ENCODE measurements at regions not wholly inside any gene's neighbourhood (a gene's known extent, or its start where the extent isn't known, plus 50 kb on each side); places are given as distances from the start of the nearest gene placed in this dataset.

DNA sequence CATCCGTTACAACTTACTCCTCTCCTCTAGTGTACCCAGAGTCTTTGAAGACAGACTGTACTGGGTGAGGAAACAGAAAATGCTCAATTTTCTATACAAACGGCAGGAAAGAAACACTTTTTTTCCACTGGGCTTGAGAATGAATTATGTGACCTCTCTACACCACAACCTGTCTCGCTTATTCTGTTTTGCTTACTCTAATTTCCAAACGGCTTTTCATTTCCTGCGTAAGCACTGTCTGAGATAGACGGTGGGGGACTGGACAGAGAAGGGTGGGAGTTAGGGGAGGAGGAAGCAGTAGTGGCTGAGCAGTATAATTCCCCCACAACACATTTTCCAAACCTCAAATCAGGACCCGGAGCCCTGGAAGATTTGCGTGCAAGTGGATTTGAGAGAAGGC lies 191.4 kb upstream of the SDK2 start:
- no peaks in the 10 kb centered on the region for H3K27me3 ChIP-seq (ENCODE audit: control insufficient read depth, insufficient read depth, low read length)
- H3K36me3 ChIP-seq (ENCODE audit: control insufficient read depth, insufficient read depth, low read length), result no peaks in the 10 kb centered on the region

DNA sequence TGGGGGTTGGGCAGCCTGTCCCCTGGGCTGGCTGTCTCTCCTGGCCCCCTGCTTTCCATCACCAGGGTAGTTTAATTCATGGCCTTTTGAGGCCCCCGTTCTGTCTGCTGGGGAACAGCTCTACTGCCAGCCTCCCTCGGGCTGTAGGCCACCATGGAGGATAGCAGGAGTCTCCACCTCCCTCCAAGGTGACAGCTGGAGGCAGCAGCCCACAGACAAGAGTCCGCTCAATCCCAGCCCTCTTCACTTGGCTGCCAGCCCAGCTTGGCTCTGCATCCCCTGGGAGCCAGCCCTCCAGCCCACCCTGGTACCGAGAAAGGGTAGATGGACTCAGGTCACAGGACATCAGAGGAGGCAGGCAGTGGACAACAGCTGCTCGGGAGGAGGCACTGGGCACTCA lies 194.6 kb upstream of the SDK2 start:
- H3K36me3 ChIP-seq (ENCODE audit: control insufficient read depth, insufficient read depth, low read length), result no peaks in the 10 kb centered on the region
- TF ChIP-seq, protein P1, sequence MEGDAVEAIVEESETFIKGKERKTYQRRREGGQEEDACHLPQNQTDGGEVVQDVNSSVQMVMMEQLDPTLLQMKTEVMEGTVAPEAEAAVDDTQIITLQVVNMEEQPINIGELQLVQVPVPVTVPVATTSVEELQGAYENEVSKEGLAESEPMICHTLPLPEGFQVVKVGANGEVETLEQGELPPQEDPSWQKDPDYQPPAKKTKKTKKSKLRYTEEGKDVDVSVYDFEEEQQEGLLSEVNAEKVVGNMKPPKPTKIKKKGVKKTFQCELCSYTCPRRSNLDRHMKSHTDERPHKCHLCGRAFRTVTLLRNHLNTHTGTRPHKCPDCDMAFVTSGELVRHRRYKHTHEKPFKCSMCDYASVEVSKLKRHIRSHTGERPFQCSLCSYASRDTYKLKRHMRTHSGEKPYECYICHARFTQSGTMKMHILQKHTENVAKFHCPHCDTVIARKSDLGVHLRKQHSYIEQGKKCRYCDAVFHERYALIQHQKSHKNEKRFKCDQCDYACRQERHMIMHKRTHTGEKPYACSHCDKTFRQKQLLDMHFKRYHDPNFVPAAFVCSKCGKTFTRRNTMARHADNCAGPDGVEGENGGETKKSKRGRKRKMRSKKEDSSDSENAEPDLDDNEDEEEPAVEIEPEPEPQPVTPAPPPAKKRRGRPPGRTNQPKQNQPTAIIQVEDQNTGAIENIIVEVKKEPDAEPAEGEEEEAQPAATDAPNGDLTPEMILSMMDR (IDR thresholded peaks at IDR 0.05; ENCODE audit: insufficient read depth, low read depth, low read length), result no peak
- POLR2A ChIA-PET, result no interaction called here
- CTCF ChIA-PET, result no interaction called here
- no peak for DNase-seq (ENCODE audit: low read depth)
- no peak overlapping the region for H3K4me3 ChIP-seq (ENCODE audit: low read depth, low read length)
- H3K27me3 ChIP-seq (ENCODE audit: control insufficient read depth, insufficient read depth, low read length), result no peaks in the 10 kb centered on the region; the same call in 1 of the 2 replicates

More for the DNA sequence above, 191.4 kb upstream of the SDK2 start:
- ChIA-PET POLR2A (no interaction called here), CTCF (no interaction called here)
- H3K4me3 ChIP-seq (ENCODE audit: low read depth, low read length), result no peak overlapping the region
- TF ChIP-seq, protein P1 (IDR thresholded peaks at IDR 0.05; ENCODE audit: insufficient read depth, low read depth, low read length), result no peak
- no peak for DNase-seq (ENCODE audit: low read depth)

DNA sequence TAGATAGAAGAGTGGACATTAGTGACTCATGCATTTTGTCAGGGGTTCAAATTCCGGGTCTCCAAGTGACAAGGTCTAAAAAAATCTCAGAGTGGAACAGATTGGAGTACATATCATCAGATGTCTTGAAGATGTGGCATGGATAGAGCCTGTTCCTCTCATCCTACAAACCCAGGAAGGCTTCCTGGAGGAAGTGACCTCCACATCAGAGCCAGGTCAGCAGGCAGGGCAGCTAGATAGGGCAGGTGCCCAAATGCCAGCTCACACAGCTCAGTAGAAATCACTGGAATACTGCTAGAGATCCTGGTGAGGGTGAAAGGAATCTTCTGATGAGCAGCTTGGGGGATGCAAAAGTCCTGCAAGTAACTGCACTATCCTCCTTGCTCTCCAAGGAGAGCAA lies 196.6 kb upstream of the SDK2 start:
- CTCF ChIA-PET, result no interaction called here
- TF ChIP-seq, protein P1 (IDR thresholded peaks at IDR 0.05; ENCODE audit: insufficient read depth, low read depth, low read length), result no peak

DNA sequence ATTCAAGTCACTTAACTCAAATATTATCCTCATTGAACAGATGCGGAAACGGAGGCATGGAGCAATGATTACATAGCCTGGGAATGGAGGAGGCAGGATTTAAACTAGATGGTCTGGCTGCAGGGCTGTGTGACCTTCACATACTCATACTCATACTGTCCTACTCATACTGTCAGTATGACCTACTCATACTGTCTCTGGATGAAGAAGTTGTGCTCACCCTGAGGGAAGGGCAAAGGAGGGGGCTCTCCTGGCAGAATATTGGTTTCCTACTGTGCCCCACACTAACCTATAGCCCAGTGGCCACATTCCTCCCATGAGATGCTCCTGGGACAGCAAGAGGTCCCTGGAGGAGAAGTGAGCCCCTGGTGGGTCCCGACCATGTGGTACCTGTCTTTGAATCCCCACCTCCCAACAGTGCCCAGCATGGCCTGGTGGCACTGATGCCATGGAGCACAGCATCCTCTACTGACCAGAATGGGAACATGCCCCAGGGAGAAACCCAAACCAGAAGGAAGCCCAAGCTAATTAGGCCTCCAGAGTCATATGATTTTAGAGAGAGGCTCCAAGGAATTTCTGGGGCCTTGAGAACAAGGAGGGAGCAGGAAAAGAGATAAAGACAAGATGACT lies 197.3 kb upstream of the SDK2 start:
- Histone ChIP-seq H3K27me3 (ENCODE audit: control insufficient read depth, insufficient read depth, low read length) (no peaks in the 10 kb centered on the region; the same call in 1 of the 2 replicates), H3K36me3 (ENCODE audit: control insufficient read depth, insufficient read depth, low read length) (no peaks in the 10 kb centered on the region), H3K4me3 (ENCODE audit: low read depth, low read length) (no peak overlapping the region)
- POLR2A ChIA-PET, result interaction anchor here (0.5 kb wide), 1 partner anchor 470 kb away, joined by 3 read pairs; no protein-coding TSS in a partner anchor
- TF ChIP-seq, protein P1 (IDR thresholded peaks at IDR 0.05; ENCODE audit: insufficient read depth, low read depth, low read length), result no peak
- no peak for DNase-seq (ENCODE audit: low read depth)
- CTCF ChIA-PET, result no interaction called here

More for the DNA sequence above, 196.6 kb upstream of the SDK2 start:
- DNase-seq (ENCODE audit: low read depth), result no peak
- no peaks in the 10 kb centered on the region; the same call in 1 of the 2 replicates for H3K27me3 ChIP-seq (ENCODE audit: control insufficient read depth, insufficient read depth, low read length)
- H3K36me3 ChIP-seq (ENCODE audit: control insufficient read depth, insufficient read depth, low read length), result no peaks in the 10 kb centered on the region
- POLR2A ChIA-PET, result no interaction called here
- H3K4me3 ChIP-seq (ENCODE audit: low read depth, low read length), result no peak overlapping the region

DNA sequence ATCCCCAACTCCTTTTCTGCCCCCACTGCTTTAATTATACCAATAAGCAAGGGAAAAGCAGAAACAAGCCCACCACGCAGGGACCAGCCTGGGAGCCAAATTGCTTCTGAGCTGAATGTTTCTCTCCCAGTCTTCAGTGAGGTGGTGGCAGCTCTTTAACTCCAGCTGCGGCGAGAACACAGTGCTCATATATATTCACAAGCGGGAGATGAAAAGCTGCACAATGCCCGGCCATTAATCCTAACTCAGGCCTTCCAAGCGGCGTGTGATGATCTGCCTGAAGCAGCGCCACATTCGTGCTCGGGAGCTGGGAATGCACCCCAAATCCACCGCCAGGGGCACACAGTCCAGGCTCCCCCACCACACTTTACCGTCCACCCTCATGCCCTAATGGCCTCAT lies 203.7 kb upstream of the SDK2 start:
- no peak overlapping the region for H3K4me3 ChIP-seq (ENCODE audit: low read depth, low read length)
- ChIA-PET CTCF (no interaction called here), POLR2A (no interaction called here)
- no peaks in the 10 kb centered on the region for H3K27me3 ChIP-seq (ENCODE audit: control insufficient read depth, insufficient read depth, low read length)
- DNase-seq (ENCODE audit: low read depth), result no peak
- TF ChIP-seq, protein P1 (IDR thresholded peaks at IDR 0.05; ENCODE audit: insufficient read depth, low read depth, low read length), result no peak
- H3K36me3 ChIP-seq (ENCODE audit: control insufficient read depth, insufficient read depth, low read length), result no peaks in the 10 kb centered on the region
